HUES6 (cell line): ENCODE measurements at regions not wholly inside any gene's neighbourhood (a gene's known extent, or its start where the extent isn't known, plus 50 kb on each side); places are given as distances from the start of the nearest gene placed in this dataset.
"Not testable (repeated sequence)": the region's sequence is repeated elsewhere in the genome, so short reads cannot be mapped to it uniquely, and the experiment has no call there.

Source experiments
- H3K27ac ChIP-seq: 2 replicates; pipeline ENCODE4 v1.7.0; 2013; ENCODE audit warnings: low read depth, mild to moderate bottlenecking, low read length, inconsistent platforms
- H3K27me3 ChIP-seq: 2 replicates; pipeline ENCODE4 v1.6.1; 2013; ENCODE audit warnings: low read length; ENCODE audit not compliant: control insufficient read depth, insufficient read depth
- H3K36me3 ChIP-seq: 2 replicates; pipeline ENCODE4 v1.6.1; 2013; ENCODE audit warnings: low read length; ENCODE audit not compliant: control insufficient read depth, insufficient read depth
- H3K4me1 ChIP-seq: 2 replicates; pipeline ENCODE4 v1.6.1; 2013; ENCODE audit warnings: low read length; ENCODE audit not compliant: control insufficient read depth, insufficient read depth
- H3K4me3 ChIP-seq: 2 replicates; pipeline ENCODE4 v1.5.1; 2013; ENCODE audit warnings: low read depth, low read length
- H3K9ac ChIP-seq: one replicate; pipeline ENCODE4 v1.6.1; 2013; ENCODE audit warnings: mild to moderate bottlenecking, low read length
- H3K9me3 ChIP-seq: 2 replicates; pipeline ENCODE4 v1.6.1; 2013; ENCODE audit warnings: low read depth, low read length; ENCODE audit not compliant: control insufficient read depth, insufficient read depth

- no peak overlapping the region for H3K4me3 ChIP-seq
- H3K27ac ChIP-seq = no peak overlapping the region
- H3K27me3 ChIP-seq = no peaks in the 10 kb centered on the region
- no peak overlapping the region for H3K9ac ChIP-seq
- 0 out of 2 replicates have a peak, but pooled peaks cover 2% of the 10 kb centered on the region for H3K9me3 ChIP-seq
- H3K36me3 ChIP-seq = no peaks in the 10 kb centered on the region
- no peaks in the 10 kb centered on the region for H3K4me1 ChIP-seq
Observed at GRCh38 chr5:108587821-108588220, 159.9 kb upstream of the FER start.

DNA sequence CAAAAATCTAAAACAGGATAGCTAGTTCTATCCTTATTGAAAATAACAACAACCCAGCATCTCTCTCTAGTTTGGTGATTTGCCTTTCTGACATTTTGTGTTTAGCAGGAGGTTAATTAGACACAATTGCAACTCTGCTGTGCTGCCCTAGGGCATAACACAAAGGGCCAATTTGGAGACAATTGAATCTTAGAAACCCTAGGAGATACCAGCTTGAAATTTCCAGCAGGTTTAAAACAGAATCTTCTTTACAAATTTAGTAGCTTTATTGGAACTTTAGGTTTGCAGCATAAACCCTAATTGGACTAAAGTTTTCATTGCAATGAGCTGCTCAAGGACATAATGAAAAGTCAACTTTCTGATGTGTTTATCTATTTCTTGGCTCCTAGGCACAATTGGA lies 166.7 kb upstream of the FER start:
- no peak overlapping the region for H3K27ac ChIP-seq
- H3K4me1 ChIP-seq = 0 out of 2 replicates have a peak, but pooled peaks cover 3% of the 10 kb centered on the region
- no peaks in the 10 kb centered on the region for H3K27me3 ChIP-seq
- H3K9me3 ChIP-seq = 0 out of 2 replicates have a peak, but pooled peaks cover 6% of the 10 kb centered on the region
- H3K9ac ChIP-seq = no peak overlapping the region
- no peak overlapping the region for H3K4me3 ChIP-seq
- no peaks in the 10 kb centered on the region for H3K36me3 ChIP-seq

DNA sequence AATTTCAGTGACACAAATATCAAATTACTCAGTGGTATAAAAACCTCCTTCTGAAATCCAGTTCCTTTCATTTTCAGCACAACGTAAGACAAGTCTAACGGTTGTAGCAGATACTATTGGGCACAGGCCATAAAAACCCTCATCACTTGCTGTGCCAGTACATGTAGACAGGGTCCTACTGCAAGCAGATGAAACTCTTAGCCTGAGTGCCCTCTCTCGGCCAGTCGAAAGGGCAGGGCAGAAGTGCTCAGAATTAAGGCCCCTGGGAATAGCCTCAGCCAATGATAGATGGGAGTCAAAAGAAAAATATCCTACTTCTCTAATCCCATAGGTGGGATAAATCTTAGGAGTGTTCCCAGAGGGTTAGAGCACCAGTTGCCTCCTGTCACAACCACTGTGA lies 168.5 kb upstream of the FER start:
- H3K4me1 ChIP-seq = 0 out of 2 replicates have a peak, but pooled peaks cover 3% of the 10 kb centered on the region
- no peak overlapping the region for H3K9ac ChIP-seq
- H3K27ac ChIP-seq = no peak overlapping the region
- H3K27me3 ChIP-seq = no peaks in the 10 kb centered on the region
- peaks cover 20% of the 10 kb centered on the region for H3K9me3 ChIP-seq
- peaks cover under 1% of the 10 kb centered on the region; the same call in 1 of the 2 replicates for H3K36me3 ChIP-seq
- H3K4me3 ChIP-seq = no peak overlapping the region

DNA sequence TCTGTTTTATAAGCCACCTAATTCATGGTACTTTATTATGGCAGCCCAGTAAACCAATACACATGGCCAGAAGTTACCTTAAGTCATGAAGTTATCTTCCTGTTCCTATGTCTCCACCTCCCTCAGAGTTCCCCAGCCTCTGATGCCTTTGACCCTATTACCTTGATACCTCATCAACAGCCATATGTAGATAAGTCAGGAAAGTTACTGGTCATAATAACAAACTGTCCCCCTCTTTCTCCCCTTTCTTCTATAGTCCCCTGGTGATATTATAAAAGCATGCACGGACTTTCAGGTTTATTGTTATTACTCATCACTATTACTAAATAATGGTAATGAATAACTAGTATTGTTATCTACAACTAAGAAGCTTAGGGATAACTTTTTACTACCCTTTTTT lies 168.9 kb upstream of the FER start:
- H3K9ac ChIP-seq = no peak overlapping the region
- peaks cover 23% of the 10 kb centered on the region for H3K9me3 ChIP-seq
- H3K27me3 ChIP-seq = no peaks in the 10 kb centered on the region
- no peak overlapping the region for H3K27ac ChIP-seq
- H3K4me1 ChIP-seq = 0 out of 2 replicates have a peak, but pooled peaks cover 3% of the 10 kb centered on the region
- peaks cover 3% of the 10 kb centered on the region; the same call in 1 of the 2 replicates for H3K36me3 ChIP-seq
- H3K4me3 ChIP-seq = no peak overlapping the region

DNA sequence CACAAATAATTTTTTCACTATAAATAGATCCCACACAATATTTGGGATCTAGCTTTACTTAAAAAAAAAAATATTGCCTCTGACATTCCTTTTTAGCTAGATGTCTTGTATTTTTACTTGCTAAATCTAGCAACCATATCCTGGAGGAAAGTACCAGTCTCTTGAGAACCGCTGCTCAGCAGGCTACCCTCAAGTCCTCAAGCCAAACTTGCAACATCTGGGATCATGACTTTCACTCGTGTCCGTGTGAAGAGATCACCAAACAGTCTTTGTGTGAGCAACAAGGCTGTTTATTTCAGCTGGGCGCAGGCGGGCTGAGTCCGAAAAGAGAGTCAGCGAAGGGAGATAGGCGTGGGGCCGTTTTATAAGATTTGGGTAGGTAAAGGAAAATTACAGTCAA lies 180.3 kb upstream of the FER start:
- no peaks in the 10 kb centered on the region for H3K27me3 ChIP-seq
- peaks cover 28% of the 10 kb centered on the region for H3K9me3 ChIP-seq
- H3K4me1 ChIP-seq = peaks cover 14% of the 10 kb centered on the region; the same call in 1 of the 2 replicates
- H3K9ac ChIP-seq = no peak overlapping the region
- H3K4me3 ChIP-seq = no peak overlapping the region
- H3K36me3 ChIP-seq = no peaks in the 10 kb centered on the region
- H3K27ac ChIP-seq = no peak overlapping the region

DNA sequence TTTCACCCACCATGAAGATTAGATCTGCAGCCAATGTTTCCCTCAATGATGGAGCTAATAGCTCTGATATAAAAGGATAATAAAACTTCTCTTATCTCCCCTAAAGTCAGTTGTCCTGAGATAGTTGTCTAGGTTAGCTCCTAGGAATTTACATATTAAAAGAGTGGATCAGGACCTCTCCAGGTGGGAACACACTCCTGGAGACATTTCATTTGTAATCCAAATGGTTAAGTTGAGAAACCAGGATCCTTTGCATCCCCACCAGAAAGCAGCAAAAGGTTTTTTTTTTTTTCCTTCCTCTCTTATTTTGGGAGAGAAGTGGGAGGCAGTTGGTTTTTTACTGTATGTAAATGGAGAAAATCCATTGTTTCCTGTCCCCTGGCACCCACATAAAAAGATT lies 182.5 kb upstream of the FBXL17 start:
- Histone ChIP-seq H3K9me3 (peaks cover 38% of the 10 kb centered on the region), H3K9ac (no peak overlapping the region), H3K4me1 (peaks cover 24% of the 10 kb centered on the region), H3K4me3 (no peak overlapping the region), H3K27me3 (no peaks in the 10 kb centered on the region), H3K27ac (no peak overlapping the region), H3K36me3 (no peaks in the 10 kb centered on the region)

GRCh38 chr5:108562205-108562454 lies 180.2 kb upstream of the FBXL17 start:
- 0 out of 2 replicates have a peak overlapping the region, but pooled peaks have one; percentile 81 for H3K27ac ChIP-seq

DNA sequence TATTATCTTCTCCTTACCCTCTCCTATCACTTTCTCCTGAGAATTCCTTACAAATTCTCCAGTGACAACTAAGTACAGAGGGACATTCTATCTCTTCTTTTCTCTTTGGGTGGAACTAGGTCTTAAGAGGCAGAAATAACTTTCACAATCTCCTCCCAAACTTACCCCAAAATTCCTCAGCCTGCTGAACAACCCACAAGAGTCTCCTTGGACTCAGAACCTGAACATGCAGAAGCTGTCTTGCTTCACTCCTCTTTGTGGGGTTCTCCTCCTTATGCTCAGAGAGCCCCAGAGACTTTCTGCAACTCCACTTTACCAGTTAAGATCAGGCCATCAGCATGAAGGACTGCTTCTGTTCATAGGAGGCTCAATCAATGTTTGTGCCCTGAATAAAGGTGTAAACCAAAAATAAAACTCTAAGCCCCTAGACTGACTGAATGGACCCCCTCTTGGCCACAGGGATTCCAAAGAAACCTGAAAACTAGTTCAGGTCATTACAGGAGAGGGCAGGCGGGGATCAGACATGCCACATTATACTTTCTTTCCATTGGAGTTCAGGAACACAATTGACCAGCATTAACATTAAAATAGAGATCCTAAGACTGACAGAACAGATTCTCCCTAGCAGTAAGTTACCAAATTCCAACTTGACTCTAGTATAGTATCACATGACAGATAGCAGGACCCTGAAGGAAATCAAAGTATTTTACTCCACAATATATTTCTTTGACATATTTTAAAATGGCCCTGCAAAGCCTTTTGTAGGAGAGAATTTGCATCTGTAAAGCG lies 179.7 kb upstream of the FBXL17 start:
- Histone ChIP-seq H3K27me3 (no peaks in the 10 kb centered on the region), H3K36me3 (no peaks in the 10 kb centered on the region), H3K9ac (no peak overlapping the region), H3K4me3 (no peak overlapping the region), H3K4me1 (peaks cover 24% of the 10 kb centered on the region), H3K9me3 (peaks cover 46% of the 10 kb centered on the region), H3K27ac (peak overlapping the region; percentile 81)

More at GRCh38 chr5:108562205-108562454, 180.2 kb upstream of the FBXL17 start:
- Histone ChIP-seq H3K4me1 (peaks cover 24% of the 10 kb centered on the region), H3K27me3 (no peaks in the 10 kb centered on the region), H3K9ac (no peak overlapping the region), H3K4me3 (no peak overlapping the region), H3K9me3 (peaks cover 45% of the 10 kb centered on the region), H3K36me3 (no peaks in the 10 kb centered on the region)

DNA sequence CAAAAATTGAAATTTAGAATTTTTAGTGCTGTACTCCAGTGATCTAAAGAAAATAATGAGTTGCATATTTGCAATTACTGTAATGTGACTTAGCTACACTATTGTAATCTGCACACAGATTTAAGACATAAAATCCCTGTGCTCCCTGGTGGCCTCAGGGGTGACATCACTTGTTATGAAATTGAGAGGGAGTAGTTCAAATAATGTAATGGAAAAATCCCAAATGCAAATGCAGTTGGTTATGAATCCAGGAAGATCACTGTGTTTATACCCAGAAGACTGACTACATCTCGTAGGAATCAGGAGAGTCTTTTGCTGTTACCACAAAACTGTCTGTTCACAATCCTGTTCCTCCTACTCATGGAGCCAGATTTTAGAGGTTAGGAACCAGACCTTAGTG lies 178.7 kb upstream of the FBXL17 start:
- no peak overlapping the region for H3K9ac ChIP-seq
- no peaks in the 10 kb centered on the region for H3K27me3 ChIP-seq
- no peaks in the 10 kb centered on the region for H3K36me3 ChIP-seq
- H3K27ac ChIP-seq = no peak overlapping the region
- peaks cover 43% of the 10 kb centered on the region for H3K9me3 ChIP-seq
- peaks cover 25% of the 10 kb centered on the region for H3K4me1 ChIP-seq
- no peak overlapping the region for H3K4me3 ChIP-seq

- Histone ChIP-seq H3K36me3 (no peaks in the 10 kb centered on the region), H3K9ac (no peak overlapping the region), H3K4me1 (peaks cover 28% of the 10 kb centered on the region), H3K27me3 (no peaks in the 10 kb centered on the region), H3K27ac (no peak overlapping the region), H3K4me3 (no peak overlapping the region), H3K9me3 (peaks cover 38% of the 10 kb centered on the region)
Observed at GRCh38 chr5:108560166-108560565, 178.3 kb upstream of the FBXL17 start.

- peaks cover 22% of the 10 kb centered on the region for H3K4me1 ChIP-seq
- not testable (repeated sequence) for H3K9ac ChIP-seq, H3K4me3 ChIP-seq, H3K36me3 ChIP-seq, H3K27ac ChIP-seq, H3K27me3 ChIP-seq
- H3K9me3 ChIP-seq = peaks cover 31% of the 10 kb centered on the region
Observed at GRCh38 chr5:108558840-108559239, 176.9 kb upstream of the FBXL17 start.
